PC-9 (cell line): ENCODE measurements at regions not wholly inside any gene's neighbourhood (a gene's known extent, or its start where the extent isn't known, plus 50 kb on each side); places are given as distances from the start of the nearest gene placed in this dataset.

Experiments used
- EZH2 ChIP-seq: fragments of 200-600 bp; sonication (generic); IDR thresholded peaks from 2 replicates; pipeline ENCODE4 v1.8.0; 2017; ENCODE audit warnings: antibody characterized with exemption, low read depth
- TF ChIP-seq, protein P1 (sequence below): fragments of 200-600 bp; sonication (generic); conservative IDR thresholded peaks from 2 replicates; pipeline ENCODE4 v1.6.1; 2017; ENCODE audit warnings: mixed run types, antibody characterized with exemption, mild to moderate bottlenecking, moderate library complexity

DNA sequence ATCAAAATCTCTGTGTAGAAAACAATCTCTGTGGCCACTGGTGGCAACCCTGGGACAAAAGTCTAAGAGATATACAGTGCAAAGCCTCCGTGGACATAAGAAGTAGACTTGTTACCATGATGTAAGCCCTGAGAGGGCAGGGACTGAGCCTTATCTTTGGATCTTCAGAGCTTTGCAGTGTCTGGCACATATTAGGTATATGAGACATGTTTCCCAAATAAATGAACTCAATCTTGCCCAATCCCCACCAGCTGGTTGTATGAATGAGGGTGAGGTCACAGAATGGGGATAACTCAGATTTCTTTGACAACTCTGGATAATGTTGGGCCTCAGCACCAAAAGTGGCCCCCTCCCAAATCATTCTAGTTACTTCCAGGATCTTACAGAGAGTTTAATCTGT is 511.4 kb upstream of the DIPK2B start:
- TF ChIP-seq, protein P1, sequence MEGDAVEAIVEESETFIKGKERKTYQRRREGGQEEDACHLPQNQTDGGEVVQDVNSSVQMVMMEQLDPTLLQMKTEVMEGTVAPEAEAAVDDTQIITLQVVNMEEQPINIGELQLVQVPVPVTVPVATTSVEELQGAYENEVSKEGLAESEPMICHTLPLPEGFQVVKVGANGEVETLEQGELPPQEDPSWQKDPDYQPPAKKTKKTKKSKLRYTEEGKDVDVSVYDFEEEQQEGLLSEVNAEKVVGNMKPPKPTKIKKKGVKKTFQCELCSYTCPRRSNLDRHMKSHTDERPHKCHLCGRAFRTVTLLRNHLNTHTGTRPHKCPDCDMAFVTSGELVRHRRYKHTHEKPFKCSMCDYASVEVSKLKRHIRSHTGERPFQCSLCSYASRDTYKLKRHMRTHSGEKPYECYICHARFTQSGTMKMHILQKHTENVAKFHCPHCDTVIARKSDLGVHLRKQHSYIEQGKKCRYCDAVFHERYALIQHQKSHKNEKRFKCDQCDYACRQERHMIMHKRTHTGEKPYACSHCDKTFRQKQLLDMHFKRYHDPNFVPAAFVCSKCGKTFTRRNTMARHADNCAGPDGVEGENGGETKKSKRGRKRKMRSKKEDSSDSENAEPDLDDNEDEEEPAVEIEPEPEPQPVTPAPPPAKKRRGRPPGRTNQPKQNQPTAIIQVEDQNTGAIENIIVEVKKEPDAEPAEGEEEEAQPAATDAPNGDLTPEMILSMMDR, result no peak
- TF ChIP-seq EZH2, result no peak
